Fibroblast of lung (primary cell): ENCODE measurements at regions not wholly inside any gene's neighbourhood (a gene's known extent, or its start where the extent isn't known, plus 50 kb on each side); places are given as distances from the start of the nearest gene placed in this dataset.
"Not testable (repeated sequence)": the region's sequence is repeated elsewhere in the genome, so short reads cannot be mapped to it uniquely, and the experiment has no call there.

ENCODE experiments used
- DNase-seq, 2 donors: peaks; one replicate each; pipeline versions ENCODE4 v3.0.0 to v3.0.0-alpha.2; 2010; ENCODE audit warnings: low read depth in 2 of 2
- H2AFZ ChIP-seq: 2 replicates; pipeline ENCODE4 v1.5.1; 2012; ENCODE audit warnings: low read length, control low read depth, inconsistent platforms
- H3K27ac ChIP-seq: 2 replicates; pipeline ENCODE4 v1.5.1; 2011; ENCODE audit warnings: low read length, control low read depth; ENCODE audit not compliant: insufficient read depth
- H3K27me3 ChIP-seq: 2 replicates; pipeline ENCODE4 v1.5.1; 2011; ENCODE audit warnings: mild to moderate bottlenecking, low read length; ENCODE audit not compliant: control insufficient read depth, insufficient read depth
- H3K36me3 ChIP-seq: 2 replicates; pipeline ENCODE4 v1.5.1; 2011; ENCODE audit warnings: low read length; ENCODE audit not compliant: control insufficient read depth, insufficient read depth
- H3K4me1 ChIP-seq: 2 replicates; pipeline ENCODE4 v1.5.1; 2011; ENCODE audit warnings: low read length; ENCODE audit not compliant: control insufficient read depth, insufficient read depth; ENCODE audit errors: extremely low read depth
- H3K4me2 ChIP-seq: 2 replicates; pipeline ENCODE4 v1.5.1; 2011; ENCODE audit warnings: low read length, control low read depth; ENCODE audit not compliant: insufficient read depth; ENCODE audit errors: extremely low read depth
- H3K4me3 ChIP-seq, 4 experiments: fragments of 200-600 bp in 1 of 4; sonication (generic) in 1 of 4; replicated peaks in 1 of 4; 2 replicates each; pipeline ENCODE4 v1.5.1; 2011 to 2016; ENCODE audit warnings: low read length in 4 of 4, low read depth in 3 of 4, mild to moderate bottlenecking in 3 of 4, control low read depth in 2 of 4, inconsistent platforms in 1 of 4, mixed read lengths in 1 of 4; ENCODE audit not compliant: insufficient read depth in 1 of 4; ENCODE audit errors: control extremely low read depth in 1 of 4
- H3K79me2 ChIP-seq: 2 replicates; pipeline ENCODE4 v1.5.1; 2012; ENCODE audit warnings: mild to moderate bottlenecking, low read length, inconsistent platforms; ENCODE audit not compliant: control insufficient read depth, insufficient read depth
- H3K9ac ChIP-seq: 2 replicates; pipeline ENCODE4 v1.5.1; 2011; ENCODE audit warnings: mild to moderate bottlenecking, low read length, control low read depth; ENCODE audit not compliant: insufficient read depth
- H3K9me3 ChIP-seq: 2 replicates; pipeline ENCODE4 v1.5.1; 2012; ENCODE audit warnings: low read depth, low read length; ENCODE audit not compliant: control insufficient read depth, insufficient read depth
- H4K20me1 ChIP-seq: 2 replicates; pipeline ENCODE4 v1.5.1; 2011; ENCODE audit warnings: low read length; ENCODE audit not compliant: control insufficient read depth, insufficient read depth; ENCODE audit errors: extremely low read depth
- EZH2 ChIP-seq: IDR thresholded peaks from 2 replicates; pipeline ENCODE4 v1.5.1; 2012; ENCODE audit warnings: low read length, control low read depth, mild to moderate bottlenecking; ENCODE audit errors: missing control alignments
- TF ChIP-seq, protein P1 (sequence below), 2 donors: IDR thresholded peaks in 1 of 2; conservative IDR thresholded peaks in 1 of 2; 1 replicate in 1 of 2; 2 replicates in 1 of 2; pipeline ENCODE4 v1.5.1; 2011 to 2012; ENCODE audit warnings: low read length in 2 of 2, control low read depth in 1 of 2, inconsistent platforms in 1 of 2, low read depth in 1 of 2, mild to moderate bottlenecking in 1 of 2

DNA sequence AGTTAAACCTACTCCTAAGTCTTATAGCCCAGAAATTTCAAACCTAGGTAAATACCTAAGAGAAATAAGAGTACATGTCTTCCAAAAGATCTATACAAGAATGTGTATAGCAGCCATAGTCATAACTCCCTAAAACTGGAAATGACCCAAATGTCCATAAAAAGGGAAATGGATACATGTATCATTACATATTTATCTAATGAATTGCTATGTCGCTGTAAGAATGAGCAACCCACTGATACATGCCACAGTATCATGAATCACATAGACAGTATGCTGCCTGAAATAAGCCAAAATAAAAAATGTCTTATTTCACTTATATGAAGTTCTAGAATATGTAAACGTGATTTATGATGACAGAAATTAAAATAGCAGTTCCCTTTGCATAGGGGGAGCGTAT, 679.5 kb downstream of the MAFB start:
- Histone ChIP-seq H3K36me3 (no peaks in the 10 kb centered on the region), H3K27ac (no peak overlapping the region), H3K27me3 (no peaks in the 10 kb centered on the region), H3K4me2 (no peak overlapping the region), H3K4me1 (no peaks in the 10 kb centered on the region), H2AFZ (no peak overlapping the region), H3K4me3 (no peak overlapping the region), H4K20me1 (no peaks in the 10 kb centered on the region), H3K79me2 (no peaks in the 10 kb centered on the region), H3K9ac (no peak overlapping the region), H3K9me3 (no peaks in the 10 kb centered on the region)
- peak; percentile 5 to 21 for DNase-seq
- no peak for TF ChIP-seq EZH2
- TF ChIP-seq, protein P1, sequence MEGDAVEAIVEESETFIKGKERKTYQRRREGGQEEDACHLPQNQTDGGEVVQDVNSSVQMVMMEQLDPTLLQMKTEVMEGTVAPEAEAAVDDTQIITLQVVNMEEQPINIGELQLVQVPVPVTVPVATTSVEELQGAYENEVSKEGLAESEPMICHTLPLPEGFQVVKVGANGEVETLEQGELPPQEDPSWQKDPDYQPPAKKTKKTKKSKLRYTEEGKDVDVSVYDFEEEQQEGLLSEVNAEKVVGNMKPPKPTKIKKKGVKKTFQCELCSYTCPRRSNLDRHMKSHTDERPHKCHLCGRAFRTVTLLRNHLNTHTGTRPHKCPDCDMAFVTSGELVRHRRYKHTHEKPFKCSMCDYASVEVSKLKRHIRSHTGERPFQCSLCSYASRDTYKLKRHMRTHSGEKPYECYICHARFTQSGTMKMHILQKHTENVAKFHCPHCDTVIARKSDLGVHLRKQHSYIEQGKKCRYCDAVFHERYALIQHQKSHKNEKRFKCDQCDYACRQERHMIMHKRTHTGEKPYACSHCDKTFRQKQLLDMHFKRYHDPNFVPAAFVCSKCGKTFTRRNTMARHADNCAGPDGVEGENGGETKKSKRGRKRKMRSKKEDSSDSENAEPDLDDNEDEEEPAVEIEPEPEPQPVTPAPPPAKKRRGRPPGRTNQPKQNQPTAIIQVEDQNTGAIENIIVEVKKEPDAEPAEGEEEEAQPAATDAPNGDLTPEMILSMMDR (conservative IDR thresholded peaks at IDR 0.05 in 1 of 2, IDR thresholded peaks at IDR 0.05 in 1 of 2; ENCODE audit: low read depth in 1 of 2, low read length in 2 of 2): no peak

GRCh38 chr20:40008177-40008576, 680.9 kb downstream of the MAFB start:
- Histone ChIP-seq H3K79me2 (no peaks in the 10 kb centered on the region), H4K20me1 (no peaks in the 10 kb centered on the region), H3K4me1 (no peaks in the 10 kb centered on the region), H3K9ac (no peak overlapping the region), H3K27me3 (no peaks in the 10 kb centered on the region), H3K9me3 (no peaks in the 10 kb centered on the region), H2AFZ (no peak overlapping the region), H3K4me3 (no peak overlapping the region), H3K27ac (no peak overlapping the region), H3K4me2 (no peak overlapping the region), H3K36me3 (no peaks in the 10 kb centered on the region)
- no peak for TF ChIP-seq EZH2
- TF ChIP-seq, protein P1 (conservative IDR thresholded peaks at IDR 0.05 in 1 of 2, IDR thresholded peaks at IDR 0.05 in 1 of 2; ENCODE audit: low read depth in 1 of 2, low read length in 2 of 2): no peak
- DNase-seq: peak in 1 of 2 donors; percentile 44

GRCh38 chr20:40006168-40006860, 682.7 kb downstream of the MAFB start:
- no peaks in the 10 kb centered on the region for H3K4me1 ChIP-seq
- no peak for TF ChIP-seq EZH2
- TF ChIP-seq, protein P1 (conservative IDR thresholded peaks at IDR 0.05 in 1 of 2, IDR thresholded peaks at IDR 0.05 in 1 of 2; ENCODE audit: low read depth in 1 of 2, low read length in 2 of 2): no peak
- no peaks in the 10 kb centered on the region for H3K36me3 ChIP-seq
- no peak overlapping the region for H3K27ac ChIP-seq
- H4K20me1 ChIP-seq: no peaks in the 10 kb centered on the region
- no peaks in the 10 kb centered on the region for H3K27me3 ChIP-seq
- H3K4me3 ChIP-seq: no peak overlapping the region
- no peak overlapping the region for H3K9ac ChIP-seq
- no peaks in the 10 kb centered on the region for H3K79me2 ChIP-seq
- H2AFZ ChIP-seq: no peak overlapping the region
- H3K9me3 ChIP-seq: no peaks in the 10 kb centered on the region
- DNase-seq: no peak
- no peak overlapping the region for H3K4me2 ChIP-seq

DNA sequence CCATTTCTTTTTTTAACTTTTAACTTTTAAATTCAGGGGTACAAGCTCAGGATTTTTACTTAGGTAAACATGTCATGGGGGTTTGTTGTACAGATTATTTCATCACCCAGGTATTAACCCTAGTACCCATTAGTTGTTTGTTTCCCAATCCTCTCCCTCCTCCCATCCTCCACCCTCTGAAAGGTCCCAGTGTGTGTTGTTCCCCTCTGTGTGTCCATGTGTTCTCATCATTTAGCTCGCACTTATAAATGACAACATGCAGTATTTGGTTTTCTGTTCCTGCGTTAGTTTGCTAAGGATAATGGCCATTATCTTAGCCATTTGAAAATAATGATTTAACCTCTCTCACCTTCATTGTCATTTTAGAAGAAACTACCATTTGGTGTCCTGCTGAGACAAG, 684.9 kb downstream of the MAFB start:
- not testable (repeated sequence) for H3K4me3 ChIP-seq, H3K27me3 ChIP-seq, H2AFZ ChIP-seq, H3K36me3 ChIP-seq, H4K20me1 ChIP-seq, H3K4me2 ChIP-seq, H3K9me3 ChIP-seq, H3K27ac ChIP-seq, H3K79me2 ChIP-seq, H3K4me1 ChIP-seq, DNase-seq, H3K9ac ChIP-seq
